GM13976 (cell line): ENCODE measurements at regions not wholly inside any gene's neighbourhood (a gene's known extent, or its start where the extent isn't known, plus 50 kb on each side); places are given as distances from the start of the nearest gene placed in this dataset.

Source experiments
- DNase-seq: peaks from one replicate; pipeline ENCODE4 v3.0.0; 2012; ENCODE audit warnings: low spot score
- CTCF ChIP-seq: IDR thresholded peaks from 2 replicates; pipeline ENCODE4 v1.5.1; 2012; ENCODE audit warnings: borderline replicate concordance, mild to moderate bottlenecking; ENCODE audit not compliant: insufficient read depth; ENCODE audit errors: extremely low read depth, missing control alignments, control extremely low read depth
- in situ Hi-C: fragments of 300-500 bp; cut with MboI; formaldehyde crosslinking; loops from one replicate; pipeline ENCODE4 v1.12.0; 2022; ENCODE audit warnings: low sequenced_read_pairs, mixed read lengths, inconsistent platforms; ENCODE audit not compliant: unreplicated experiment

- TF ChIP-seq CTCF = no peak
- in situ Hi-C loops = no loop called here
Observed at GRCh38 chr13:99863789-99864626, 107.6 kb downstream of the ZIC5 start.

GRCh38 chr13:99862244-99862643 lies 109.3 kb downstream of the ZIC5 start:
- DNase-seq = no peak
- no peak for TF ChIP-seq CTCF
- in situ Hi-C loops = no loop called here

More at GRCh38 chr13:99863789-99864626, 107.6 kb downstream of the ZIC5 start:
- no peak for DNase-seq

GRCh38 chr13:99861771-99862170 lies 109.8 kb downstream of the ZIC5 start:
- no peak for DNase-seq
- in situ Hi-C loops = no loop called here
- no peak for TF ChIP-seq CTCF

GRCh38 chr13:99860745-99861144 lies 110.8 kb downstream of the ZIC5 start:
- in situ Hi-C loops = no loop called here
- DNase-seq = no peak
- TF ChIP-seq CTCF = no peak

- no peak for TF ChIP-seq CTCF
- DNase-seq = no peak
- in situ Hi-C loops = no loop called here
Observed at GRCh38 chr13:99859178-99860177, 112.1 kb downstream of the ZIC5 start.

- no peak for DNase-seq
- in situ Hi-C loops = no loop called here
- no peak for TF ChIP-seq CTCF
Observed at GRCh38 chr13:99857738-99858137, 113.8 kb downstream of the ZIC5 start.
